ENCODE measurements at regions not wholly inside any gene's neighbourhood (a gene's known extent, or its start where the extent isn't known, plus 50 kb on each side); places are given as distances from the start of the nearest gene placed in this dataset.

- TF ChIP-seq CTCF (IDR thresholded peaks at IDR 0.05; ENCODE audit: low read depth, low read length, missing input control) (no peak), GABPA (IDR thresholded peaks at IDR 0.05 in 1 of 2, conservative IDR thresholded peaks at IDR 0.05 in 1 of 2) (no peak), MAX (IDR thresholded peaks at IDR 0.05) (no peak)
These were observed 74.4 kb downstream of the YTHDF1 start for GRCh38 chr20:63141531-63141930.
